PC-3 (cell line): ENCODE measurements at regions not wholly inside any gene's neighbourhood (a gene's known extent, or its start where the extent isn't known, plus 50 kb on each side); places are given as distances from the start of the nearest gene placed in this dataset.

Source experiments
- ATAC-seq: fragments of 200-7000 bp; cut with Tn5 transposase; 2 replicates; pipeline ENCODE4 v1.9.1; 2020; ENCODE audit warnings: mild to moderate bottlenecking, moderate library complexity
- BruUV-seq: library from RNA; stranded (reverse); fragments of 400-500 nt; replicated peaks from 2 replicates; lab custom pipeline; 2021; lab: Mats Ljungman, UMichigan
- CTCF ChIA-PET: fragments of 300-600 bp; sonication (Branson Sonifier 250); formaldehyde crosslinking; loops from one replicate; lab custom pipeline; 2022; ENCODE audit warnings: antibody characterized with exemption; lab: Charles Lee
- POLR2A ChIA-PET: fragments of 300-600 bp; sonication (Branson Sonifier 250); formaldehyde crosslinking; loops from one replicate; lab custom pipeline; 2022; ENCODE audit warnings: antibody characterized with exemption; ENCODE audit not compliant: unreplicated experiment; lab: Charles Lee
- DNase-seq: peaks from one replicate; pipeline ENCODE4 v3.0.0-alpha.2; 2015
- H2AFZ ChIP-seq: fragments of 300-600 bp; sonication (generic); 2 replicates; pipeline ENCODE4 v1.6.0; 2016; ENCODE audit warnings: antibody characterized with exemption, low read length
- H3F3A ChIP-seq: fragments of 300-600 bp; sonication (generic); one replicate; pipeline ENCODE4 v1.6.0; 2017; ENCODE audit warnings: antibody characterized with exemption, low read length, control low read depth, mild to moderate bottlenecking; ENCODE audit not compliant: unreplicated experiment
- H3K27ac ChIP-seq: fragments of 300-600 bp; sonication (generic); 2 replicates; pipeline ENCODE4 v1.5.1; 2016; ENCODE audit warnings: mild to moderate bottlenecking, low read length
- H3K27me3 ChIP-seq: fragments of 300-600 bp; sonication (generic); 2 replicates; pipeline ENCODE4 v1.6.1; 2016; ENCODE audit warnings: low read length, mixed read lengths
- H3K36me3 ChIP-seq: fragments of 300-600 bp; sonication (generic); 2 replicates; pipeline ENCODE4 v1.6.1; 2016; ENCODE audit warnings: low read depth, mixed run types, low read length, mixed read lengths
- H3K4me1 ChIP-seq: fragments of 300-600 bp; sonication (generic); 2 replicates; pipeline ENCODE4 v1.5.1; 2016; ENCODE audit warnings: low read length; ENCODE audit not compliant: insufficient read depth
- H3K4me2 ChIP-seq: fragments of 300-600 bp; sonication (generic); 2 replicates; pipeline ENCODE4 v1.6.0; 2016; ENCODE audit warnings: low read length
- H3K4me3 ChIP-seq: fragments of 300-600 bp; sonication (generic); 2 replicates; pipeline ENCODE4 v1.5.1; 2016; ENCODE audit warnings: mild to moderate bottlenecking, low read length, mixed read lengths
- H3K79me2 ChIP-seq: fragments of 300-600 bp; sonication (generic); 2 replicates; pipeline ENCODE4 v1.6.1; 2017; ENCODE audit warnings: low read length, mixed read lengths
- H3K9ac ChIP-seq: fragments of 300-600 bp; sonication (generic); 2 replicates; pipeline ENCODE4 v1.6.0; 2016; ENCODE audit warnings: mild to moderate bottlenecking, low read length
- H3K9me2 ChIP-seq: fragments of 300-600 bp; sonication (generic); replicated peaks from 2 replicates; pipeline ENCODE4 v1.6.1; 2016; ENCODE audit warnings: mixed run types, low read length, mixed read lengths
- H3K9me3 ChIP-seq: fragments of 300-600 bp; sonication (generic); 2 replicates; pipeline ENCODE4 v1.6.1; 2016; ENCODE audit warnings: low read length, mixed read lengths
- H4K20me1 ChIP-seq: fragments of 300-600 bp; sonication (generic); 2 replicates; pipeline ENCODE4 v1.6.1; 2016; ENCODE audit warnings: low read length, mixed read lengths
- CTCF ChIP-seq: fragments of 300-600 bp; sonication (generic); conservative IDR thresholded peaks from 2 replicates; pipeline ENCODE4 v1.5.1; 2017; ENCODE audit warnings: antibody characterized with exemption, low read depth, mild to moderate bottlenecking, low read length
- EZH2 ChIP-seq: fragments of 300-600 bp; sonication (generic); IDR thresholded peaks from one replicate; pipeline ENCODE4 v1.6.1; 2017; ENCODE audit warnings: antibody characterized with exemption, mild to moderate bottlenecking, low read length; ENCODE audit not compliant: unreplicated experiment
- EZH2phosphoT487 ChIP-seq: fragments of 300-600 bp; sonication (generic); IDR thresholded peaks from 2 replicates; pipeline ENCODE4 v1.6.1; 2018; ENCODE audit warnings: mild to moderate bottlenecking, antibody characterized with exemption, low read length, borderline replicate concordance
- intact Hi-C: fragments of 100-400 bp; cut with micrococcal nuclease; formaldehyde crosslinking; loops from 2 replicates; pipeline ENCODE4 v1.9.0; 2023

- H3K4me2 ChIP-seq = peak overlapping the region; percentile 71
- H3K9me3 ChIP-seq = no peaks in the 10 kb centered on the region
- no peaks in the 10 kb centered on the region for H3K9me2 ChIP-seq
- H3K4me3 ChIP-seq = peak overlapping the region; percentile 52
- DNase-seq = no peak
- H3K36me3 ChIP-seq = no peaks in the 10 kb centered on the region
- no peaks in the 10 kb centered on the region for H4K20me1 ChIP-seq
- intact Hi-C loops = no loop called here
- ATAC-seq = peak; percentile 34; the same call in 1 of the 2 replicates
- peak overlapping the region; percentile 35; the same call in 1 of the 2 replicates for H2AFZ ChIP-seq
- ChIA-PET POLR2A (interaction anchor here (1.0 kb wide), 1 partner anchor 11 kb away, joined by 3 read pairs; no protein-coding TSS in a partner anchor), CTCF (no interaction called here)
- no peak for TF ChIP-seq EZH2phosphoT487
- no peak for TF ChIP-seq EZH2
- no peak for TF ChIP-seq CTCF
- H3F3A ChIP-seq = no peaks in the 10 kb centered on the region
- H3K79me2 ChIP-seq = no peaks in the 10 kb centered on the region
- H3K9ac ChIP-seq = no peak overlapping the region
- H3K4me1 ChIP-seq = no peaks in the 10 kb centered on the region
- BruUV-seq = no TSS peak
- no peak overlapping the region for H3K27ac ChIP-seq
- H3K27me3 ChIP-seq = peaks cover 55% of the 10 kb centered on the region
These were observed 174.3 kb upstream of the RNF32 start for GRCh38 chr7:156466272-156466671.

GRCh38 chr7:156465186-156465585 lies 175.4 kb upstream of the RNF32 start:
- Histone ChIP-seq H3K9me2 (no peaks in the 10 kb centered on the region), H3K4me1 (no peaks in the 10 kb centered on the region), H3K36me3 (no peaks in the 10 kb centered on the region), H3K27ac (no peak overlapping the region), H3K4me2 (no peak overlapping the region), H2AFZ (no peak overlapping the region), H3K27me3 (peaks cover 66% of the 10 kb centered on the region), H3K79me2 (no peaks in the 10 kb centered on the region), H3K9me3 (no peaks in the 10 kb centered on the region), H3F3A (no peaks in the 10 kb centered on the region), H4K20me1 (no peaks in the 10 kb centered on the region), H3K9ac (no peak overlapping the region), H3K4me3 (no peak overlapping the region)
- no peak for ATAC-seq
- intact Hi-C loops = no loop called here
- TF ChIP-seq EZH2 (no peak), EZH2phosphoT487 (no peak), CTCF (no peak)
- DNase-seq = no peak
- BruUV-seq = no TSS peak
- ChIA-PET CTCF (no interaction called here), POLR2A (no interaction called here)

- Histone ChIP-seq H3K9me2 (no peaks in the 10 kb centered on the region), H3K27ac (no peak overlapping the region), H3K79me2 (no peaks in the 10 kb centered on the region), H3K4me1 (no peaks in the 10 kb centered on the region), H3K36me3 (no peaks in the 10 kb centered on the region), H3K4me3 (no peak overlapping the region), H3K9ac (no peak overlapping the region), H3K4me2 (no peak overlapping the region), H3F3A (no peaks in the 10 kb centered on the region), H3K9me3 (no peaks in the 10 kb centered on the region), H2AFZ (no peak overlapping the region), H4K20me1 (no peaks in the 10 kb centered on the region), H3K27me3 (peaks cover 71% of the 10 kb centered on the region)
- no peak for ATAC-seq
- intact Hi-C loops = no loop called here
- ChIA-PET POLR2A (no interaction called here), CTCF (no interaction called here)
- no peak for DNase-seq
- BruUV-seq = no TSS peak
- no peak for TF ChIP-seq EZH2phosphoT487
- no peak for TF ChIP-seq CTCF
- no peak for TF ChIP-seq EZH2
These were observed 176.2 kb upstream of the RNF32 start for GRCh38 chr7:156464339-156464738.
